ENCODE measurements at regions not wholly inside any gene's neighbourhood (a gene's known extent, or its start where the extent isn't known, plus 50 kb on each side); places are given as distances from the start of the nearest gene placed in this dataset.

- no peak for TF ChIP-seq ZFX (IDR thresholded peaks at IDR 0.05; ENCODE audit: borderline replicate concordance)
- TF ChIP-seq CTCF (IDR thresholded peaks at IDR 0.05), result no peak
- no peak overlapping the region for H3K27ac ChIP-seq
Measured at GRCh38 chr11:106410902-106411301, 333.4 kb downstream of the AASDHPPT start.

GRCh38 chr11:106413222-106413621, 335.8 kb downstream of the AASDHPPT start:
- no peak overlapping the region for H3K27ac ChIP-seq
- TF ChIP-seq ZFX (IDR thresholded peaks at IDR 0.05; ENCODE audit: borderline replicate concordance) (no peak), CTCF (IDR thresholded peaks at IDR 0.05) (no peak)

GRCh38 chr11:106415510-106415909, 338.0 kb downstream of the AASDHPPT start:
- H3K27ac ChIP-seq, result no peak overlapping the region
- no peak for TF ChIP-seq ZFX (IDR thresholded peaks at IDR 0.05; ENCODE audit: borderline replicate concordance)
- TF ChIP-seq CTCF (IDR thresholded peaks at IDR 0.05), result no peak

- H3K27ac ChIP-seq, result no peak overlapping the region
- no peak for TF ChIP-seq ZFX (IDR thresholded peaks at IDR 0.05; ENCODE audit: borderline replicate concordance)
- TF ChIP-seq CTCF (IDR thresholded peaks at IDR 0.05), result no peak
Measured at GRCh38 chr11:106418791-106419190, 341.3 kb downstream of the AASDHPPT start.

GRCh38 chr11:106420048-106420665, 342.7 kb downstream of the AASDHPPT start:
- H3K27ac ChIP-seq, result no peak overlapping the region
- no peak for TF ChIP-seq ZFX (IDR thresholded peaks at IDR 0.05; ENCODE audit: borderline replicate concordance)
- no peak for TF ChIP-seq CTCF (IDR thresholded peaks at IDR 0.05)

- no peak for TF ChIP-seq CTCF (IDR thresholded peaks at IDR 0.05)
- no peak for TF ChIP-seq ZFX (IDR thresholded peaks at IDR 0.05; ENCODE audit: borderline replicate concordance)
- H3K27ac ChIP-seq, result no peak overlapping the region
Measured at GRCh38 chr11:106420686-106421085, 343.2 kb downstream of the AASDHPPT start.

GRCh38 chr11:106421676-106422292, 344.3 kb downstream of the AASDHPPT start:
- no peak overlapping the region for H3K27ac ChIP-seq
- no peak for TF ChIP-seq CTCF (IDR thresholded peaks at IDR 0.05)
- no peak for TF ChIP-seq ZFX (IDR thresholded peaks at IDR 0.05; ENCODE audit: borderline replicate concordance)

Data from 22Rv1 (cell line).